ENCODE measurements at regions not wholly inside any gene's neighbourhood (a gene's known extent, or its start where the extent isn't known, plus 50 kb on each side); places are given as distances from the start of the nearest gene placed in this dataset.
"Not testable (repeated sequence)": the region's sequence is repeated elsewhere in the genome, so short reads cannot be mapped to it uniquely, and the experiment has no call there.

- Histone ChIP-seq H3K27ac (ENCODE audit: low read depth in 1 of 2, low read length in 1 of 2) (no peak overlapping the region), H3K36me3 (ENCODE audit: control insufficient read depth in 4 of 4, insufficient read depth in 4 of 4, low read length in 4 of 4) (no peaks in the 10 kb centered on the region), H3K27me3 (ENCODE audit: control insufficient read depth in 3 of 3, insufficient read depth in 3 of 3, low read length in 2 of 3) (no peaks in the 10 kb centered on the region)
These were observed 142.1 kb downstream of the HAO1 start for GRCh38 chr20:7798176-7798575.

GRCh38 chr20:7799862-7800261 lies 140.4 kb downstream of the HAO1 start:
- no peaks in the 10 kb centered on the region for H3K27me3 ChIP-seq (ENCODE audit: control insufficient read depth in 3 of 3, insufficient read depth in 3 of 3, low read length in 2 of 3)
- no peak overlapping the region for H3K9ac ChIP-seq (ENCODE audit: insufficient read depth in 1 of 2, low read length in 2 of 2)
- H3K4me3 ChIP-seq, result no peak overlapping the region
- no peaks in the 10 kb centered on the region for H3K36me3 ChIP-seq (ENCODE audit: control insufficient read depth in 4 of 4, insufficient read depth in 4 of 4, low read length in 4 of 4)
- no peaks in the 10 kb centered on the region for H3K4me1 ChIP-seq (ENCODE audit: control insufficient read depth in 5 of 5, insufficient read depth in 5 of 5, low read length in 5 of 5)
- WGBS, 2 donors, result 52% methylated on average over 1 of the region's 1 CpG
- TF ChIP-seq CTCF (IDR thresholded peaks at IDR 0.05; ENCODE audit: control extremely low read depth, extremely low read depth), result no peak
- ATAC-seq (ENCODE audit: insufficient read depth, low FRiP score) (no peak), DNase-seq (no peak)
- no peak overlapping the region for H3K27ac ChIP-seq (ENCODE audit: low read depth in 1 of 2, low read length in 1 of 2)
- H3K9me3 ChIP-seq (ENCODE audit: control insufficient read depth in 4 of 4, insufficient read depth in 3 of 4, low read length in 3 of 4), result no peaks in the 10 kb centered on the region

More at GRCh38 chr20:7798176-7798575, 142.1 kb downstream of the HAO1 start:
- TF ChIP-seq CTCF (IDR thresholded peaks at IDR 0.05; ENCODE audit: control extremely low read depth, extremely low read depth), result no peak
- no peaks in the 10 kb centered on the region for H3K9me3 ChIP-seq (ENCODE audit: control insufficient read depth in 4 of 4, insufficient read depth in 3 of 4, low read length in 3 of 4)
- no peak overlapping the region for H3K4me3 ChIP-seq
- no peak for ATAC-seq (ENCODE audit: insufficient read depth, low FRiP score)
- H3K4me1 ChIP-seq (ENCODE audit: control insufficient read depth in 5 of 5, insufficient read depth in 5 of 5, low read length in 5 of 5), result no peaks in the 10 kb centered on the region
- DNase-seq, result no peak
- H3K9ac ChIP-seq (ENCODE audit: insufficient read depth in 1 of 2, low read length in 2 of 2), result no peak overlapping the region

- H3K27ac ChIP-seq (ENCODE audit: low read depth in 1 of 2, low read length in 1 of 2), result not testable (repeated sequence)
- 50 to 53% methylated on average over 47 to 52 of the region's 52 CpGs for WGBS, 2 donors
These were observed 136.7 kb downstream of the HAO1 start for GRCh38 chr20:7803411-7804151.

GRCh38 chr20:7806831-7807230 lies 133.4 kb downstream of the HAO1 start:
- H3K4me3 ChIP-seq, result no peak overlapping the region
- no peak for TF ChIP-seq CTCF (IDR thresholded peaks at IDR 0.05; ENCODE audit: control extremely low read depth, extremely low read depth)
- H3K9ac ChIP-seq (ENCODE audit: insufficient read depth in 1 of 2, low read length in 2 of 2), result no peak overlapping the region
- no peaks in the 10 kb centered on the region for H3K27me3 ChIP-seq (ENCODE audit: control insufficient read depth in 3 of 3, insufficient read depth in 3 of 3, low read length in 2 of 3)
- ATAC-seq (ENCODE audit: insufficient read depth, low FRiP score) (no peak), DNase-seq (no peak)
- peaks cover 0 to 4% (median 2%) of the 10 kb centered on the region in 4 donors for H3K9me3 ChIP-seq (ENCODE audit: control insufficient read depth in 4 of 4, insufficient read depth in 3 of 4, low read length in 3 of 4)
- no peak overlapping the region for H3K27ac ChIP-seq (ENCODE audit: low read depth in 1 of 2, low read length in 1 of 2)
- H3K36me3 ChIP-seq (ENCODE audit: control insufficient read depth in 4 of 4, insufficient read depth in 4 of 4, low read length in 4 of 4), result no peaks in the 10 kb centered on the region
- 88% methylated on average over 4 of the region's 4 CpGs for WGBS, 2 donors
- no peaks in the 10 kb centered on the region for H3K4me1 ChIP-seq (ENCODE audit: control insufficient read depth in 5 of 5, insufficient read depth in 5 of 5, low read length in 5 of 5)

More at GRCh38 chr20:7803411-7804151, 136.7 kb downstream of the HAO1 start:
- not testable (repeated sequence) for H3K4me3 ChIP-seq; H3K27me3 ChIP-seq (ENCODE audit: control insufficient read depth in 3 of 3, insufficient read depth in 3 of 3, low read length in 2 of 3); H3K36me3 ChIP-seq (ENCODE audit: control insufficient read depth in 4 of 4, insufficient read depth in 4 of 4, low read length in 4 of 4); H3K9ac ChIP-seq (ENCODE audit: insufficient read depth in 1 of 2, low read length in 2 of 2); ATAC-seq (ENCODE audit: insufficient read depth, low FRiP score); H3K9me3 ChIP-seq (ENCODE audit: control insufficient read depth in 4 of 4, insufficient read depth in 3 of 4, low read length in 3 of 4); H3K4me1 ChIP-seq (ENCODE audit: control insufficient read depth in 5 of 5, insufficient read depth in 5 of 5, low read length in 5 of 5)
- DNase-seq, result peak in 2 of 3 donors; percentile 9 to 11

Data from lung (tissue), 11 donors.